ENCODE measurements at regions not wholly inside any gene's neighbourhood (a gene's known extent, or its start where the extent isn't known, plus 50 kb on each side); places are given as distances from the start of the nearest gene placed in this dataset.

DNA sequence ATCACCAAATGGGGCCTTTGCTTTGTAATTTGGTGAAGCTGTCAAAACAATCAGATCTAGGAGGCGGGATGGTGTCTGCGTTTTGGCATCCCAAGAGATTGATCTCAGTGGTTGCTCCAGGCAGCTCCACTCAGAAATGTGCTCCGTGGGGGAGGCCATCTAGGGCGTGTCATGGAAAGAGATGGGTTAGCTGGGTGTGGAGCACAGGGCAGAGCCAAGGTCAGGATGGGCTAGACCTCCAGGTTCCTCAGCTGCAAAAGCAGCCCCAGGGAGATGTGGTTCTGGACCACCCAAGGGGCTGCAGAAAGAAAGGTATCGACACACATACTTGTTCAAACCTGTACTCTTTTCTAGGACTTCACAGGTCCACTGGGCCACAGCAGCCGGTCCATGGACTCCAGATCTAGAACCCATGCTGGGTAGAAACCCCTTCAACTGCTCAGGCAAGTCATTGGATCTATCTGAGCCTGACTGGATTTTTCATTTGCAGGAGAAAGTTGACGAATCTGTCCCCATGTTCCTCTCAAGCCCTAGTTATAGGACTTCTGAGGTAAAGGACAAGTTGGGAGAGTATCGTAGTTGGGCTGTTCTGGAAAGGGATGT, 270.2 kb upstream of the RPL38 start:
- TF ChIP-seq POLR2A (IDR thresholded peaks at IDR 0.05; ENCODE audit: borderline replicate concordance, extremely low read depth, insufficient read depth, insufficient read length) (no peak), ELF1 (IDR thresholded peaks at IDR 0.05; ENCODE audit: borderline replicate concordance, low read depth) (no peak), POLR2AphosphoS5 (IDR thresholded peaks at IDR 0.05; ENCODE audit: low read depth, low read length) (no peak), RAD21 (IDR thresholded peaks at IDR 0.05; ENCODE audit: low read depth) (no peak), ZFX (IDR thresholded peaks at IDR 0.05) (no peak), SRF (IDR thresholded peaks at IDR 0.05; ENCODE audit: low read depth) (no peak), SP1 (IDR thresholded peaks at IDR 0.05; ENCODE audit: low read depth) (no peak), EGR1 (IDR thresholded peaks at IDR 0.05; ENCODE audit: low read depth) (no peak), CEBPB (IDR thresholded peaks at IDR 0.05; ENCODE audit: low read depth) (no peak)
- TF ChIP-seq, protein P1, sequence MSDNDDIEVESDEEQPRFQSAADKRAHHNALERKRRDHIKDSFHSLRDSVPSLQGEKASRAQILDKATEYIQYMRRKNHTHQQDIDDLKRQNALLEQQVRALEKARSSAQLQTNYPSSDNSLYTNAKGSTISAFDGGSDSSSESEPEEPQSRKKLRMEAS (IDR thresholded peaks at IDR 0.05): no peak
- TF ChIP-seq, protein P2, sequence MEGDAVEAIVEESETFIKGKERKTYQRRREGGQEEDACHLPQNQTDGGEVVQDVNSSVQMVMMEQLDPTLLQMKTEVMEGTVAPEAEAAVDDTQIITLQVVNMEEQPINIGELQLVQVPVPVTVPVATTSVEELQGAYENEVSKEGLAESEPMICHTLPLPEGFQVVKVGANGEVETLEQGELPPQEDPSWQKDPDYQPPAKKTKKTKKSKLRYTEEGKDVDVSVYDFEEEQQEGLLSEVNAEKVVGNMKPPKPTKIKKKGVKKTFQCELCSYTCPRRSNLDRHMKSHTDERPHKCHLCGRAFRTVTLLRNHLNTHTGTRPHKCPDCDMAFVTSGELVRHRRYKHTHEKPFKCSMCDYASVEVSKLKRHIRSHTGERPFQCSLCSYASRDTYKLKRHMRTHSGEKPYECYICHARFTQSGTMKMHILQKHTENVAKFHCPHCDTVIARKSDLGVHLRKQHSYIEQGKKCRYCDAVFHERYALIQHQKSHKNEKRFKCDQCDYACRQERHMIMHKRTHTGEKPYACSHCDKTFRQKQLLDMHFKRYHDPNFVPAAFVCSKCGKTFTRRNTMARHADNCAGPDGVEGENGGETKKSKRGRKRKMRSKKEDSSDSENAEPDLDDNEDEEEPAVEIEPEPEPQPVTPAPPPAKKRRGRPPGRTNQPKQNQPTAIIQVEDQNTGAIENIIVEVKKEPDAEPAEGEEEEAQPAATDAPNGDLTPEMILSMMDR (IDR thresholded peaks at IDR 0.05 in 2 of 3, conservative IDR thresholded peaks at IDR 0.05 in 1 of 3; ENCODE audit: borderline replicate concordance in 1 of 3, insufficient read depth in 1 of 3, low read depth in 2 of 3, low read length in 2 of 3): no peak; a peak in 1 of 6 replicates
- TF ChIP-seq, protein P3, sequence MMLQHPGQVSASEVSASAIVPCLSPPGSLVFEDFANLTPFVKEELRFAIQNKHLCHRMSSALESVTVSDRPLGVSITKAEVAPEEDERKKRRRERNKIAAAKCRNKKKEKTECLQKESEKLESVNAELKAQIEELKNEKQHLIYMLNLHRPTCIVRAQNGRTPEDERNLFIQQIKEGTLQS (IDR thresholded peaks at IDR 0.05): no peak
- TF ChIP-seq, protein P4, sequence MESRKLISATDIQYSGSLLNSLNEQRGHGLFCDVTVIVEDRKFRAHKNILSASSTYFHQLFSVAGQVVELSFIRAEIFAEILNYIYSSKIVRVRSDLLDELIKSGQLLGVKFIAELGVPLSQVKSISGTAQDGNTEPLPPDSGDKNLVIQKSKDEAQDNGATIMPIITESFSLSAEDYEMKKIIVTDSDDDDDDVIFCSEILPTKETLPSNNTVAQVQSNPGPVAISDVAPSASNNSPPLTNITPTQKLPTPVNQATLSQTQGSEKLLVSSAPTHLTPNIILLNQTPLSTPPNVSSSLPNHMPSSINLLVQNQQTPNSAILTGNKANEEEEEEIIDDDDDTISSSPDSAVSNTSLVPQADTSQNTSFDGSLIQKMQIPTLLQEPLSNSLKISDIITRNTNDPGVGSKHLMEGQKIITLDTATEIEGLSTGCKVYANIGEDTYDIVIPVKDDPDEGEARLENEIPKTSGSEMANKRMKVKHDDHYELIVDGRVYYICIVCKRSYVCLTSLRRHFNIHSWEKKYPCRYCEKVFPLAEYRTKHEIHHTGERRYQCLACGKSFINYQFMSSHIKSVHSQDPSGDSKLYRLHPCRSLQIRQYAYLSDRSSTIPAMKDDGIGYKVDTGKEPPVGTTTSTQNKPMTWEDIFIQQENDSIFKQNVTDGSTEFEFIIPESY (IDR thresholded peaks at IDR 0.05; ENCODE audit: extremely low read depth, insufficient replicate concordance, low read length): no peak
- TF ChIP-seq, protein P5, sequence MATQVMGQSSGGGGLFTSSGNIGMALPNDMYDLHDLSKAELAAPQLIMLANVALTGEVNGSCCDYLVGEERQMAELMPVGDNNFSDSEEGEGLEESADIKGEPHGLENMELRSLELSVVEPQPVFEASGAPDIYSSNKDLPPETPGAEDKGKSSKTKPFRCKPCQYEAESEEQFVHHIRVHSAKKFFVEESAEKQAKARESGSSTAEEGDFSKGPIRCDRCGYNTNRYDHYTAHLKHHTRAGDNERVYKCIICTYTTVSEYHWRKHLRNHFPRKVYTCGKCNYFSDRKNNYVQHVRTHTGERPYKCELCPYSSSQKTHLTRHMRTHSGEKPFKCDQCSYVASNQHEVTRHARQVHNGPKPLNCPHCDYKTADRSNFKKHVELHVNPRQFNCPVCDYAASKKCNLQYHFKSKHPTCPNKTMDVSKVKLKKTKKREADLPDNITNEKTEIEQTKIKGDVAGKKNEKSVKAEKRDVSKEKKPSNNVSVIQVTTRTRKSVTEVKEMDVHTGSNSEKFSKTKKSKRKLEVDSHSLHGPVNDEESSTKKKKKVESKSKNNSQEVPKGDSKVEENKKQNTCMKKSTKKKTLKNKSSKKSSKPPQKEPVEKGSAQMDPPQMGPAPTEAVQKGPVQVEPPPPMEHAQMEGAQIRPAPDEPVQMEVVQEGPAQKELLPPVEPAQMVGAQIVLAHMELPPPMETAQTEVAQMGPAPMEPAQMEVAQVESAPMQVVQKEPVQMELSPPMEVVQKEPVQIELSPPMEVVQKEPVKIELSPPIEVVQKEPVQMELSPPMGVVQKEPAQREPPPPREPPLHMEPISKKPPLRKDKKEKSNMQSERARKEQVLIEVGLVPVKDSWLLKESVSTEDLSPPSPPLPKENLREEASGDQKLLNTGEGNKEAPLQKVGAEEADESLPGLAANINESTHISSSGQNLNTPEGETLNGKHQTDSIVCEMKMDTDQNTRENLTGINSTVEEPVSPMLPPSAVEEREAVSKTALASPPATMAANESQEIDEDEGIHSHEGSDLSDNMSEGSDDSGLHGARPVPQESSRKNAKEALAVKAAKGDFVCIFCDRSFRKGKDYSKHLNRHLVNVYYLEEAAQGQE (IDR thresholded peaks at IDR 0.05; ENCODE audit: low read depth): no peak

Measured in HCT116 (cell line).